ENCODE measurements at regions not wholly inside any gene's neighbourhood (a gene's known extent, or its start where the extent isn't known, plus 50 kb on each side); places are given as distances from the start of the nearest gene placed in this dataset.
A peak's percentile ranks its signal among the peaks of the same experiment; 100 is the strongest.

DNA sequence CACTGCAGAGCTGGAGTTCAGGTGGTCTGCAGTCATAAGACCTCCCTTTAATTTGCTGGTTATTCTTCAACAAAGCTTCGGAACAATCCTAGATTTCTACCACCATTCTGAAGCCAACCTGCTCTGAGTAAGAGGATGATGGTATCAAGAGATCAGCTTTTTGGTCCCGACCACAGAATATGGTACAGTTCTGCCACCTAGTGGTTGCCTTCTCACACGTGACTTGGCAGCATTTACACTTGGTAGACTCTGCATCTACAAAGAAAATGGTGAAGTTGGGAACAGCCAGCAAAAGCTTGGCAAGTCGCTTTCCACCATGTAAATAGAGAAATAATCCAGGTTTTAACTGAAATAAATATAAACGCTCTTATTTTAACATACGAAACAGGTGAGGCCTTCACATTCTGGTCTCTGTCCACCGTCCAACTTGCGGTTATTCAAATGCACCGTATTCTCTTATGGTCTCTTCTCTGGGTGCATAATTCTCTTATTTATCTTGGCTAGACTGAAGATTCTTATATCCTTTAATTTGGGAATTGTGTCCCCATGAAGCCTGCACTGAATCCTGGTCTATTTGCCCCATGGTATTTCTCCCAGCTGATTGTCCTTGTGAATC is 173.9 kb upstream of the GRM3 start:
- no peak overlapping the region for H2BK15ac ChIP-seq (ENCODE audit: low read length)
- no peak overlapping the region for H2BK20ac ChIP-seq (ENCODE audit: low read length)
- H2AFZ ChIP-seq (ENCODE audit: low read length), result peak overlapping the region; percentile 23; the same call in 1 of the 2 replicates
- H3K14ac ChIP-seq (ENCODE audit: insufficient read length), result no peak overlapping the region
- no peak overlapping the region for H4K8ac ChIP-seq (ENCODE audit: extremely low read depth, insufficient read depth, low read length)
- peak; percentile 94 for FAIRE-seq
- H3K79me1 ChIP-seq (ENCODE audit: low read depth, low read length), result no peaks in the 10 kb centered on the region
- no peak overlapping the region for H3K9ac ChIP-seq (replicated peaks in 1 of 4; ENCODE audit: extremely low read depth in 1 of 4, low read depth in 3 of 4, low read length in 3 of 4)
- H2BK120ac ChIP-seq (replicated peaks; ENCODE audit: low read depth, low read length), result no peak overlapping the region
- no peak overlapping the region for H3K4me3 ChIP-seq (ENCODE audit: extremely low read depth in 1 of 4, insufficient read depth in 2 of 4, low read depth in 3 of 4, low read length in 4 of 4)
- H3K4ac ChIP-seq (replicated peaks; ENCODE audit: insufficient read length, low read depth, low read length), result no peak overlapping the region
- no peaks in the 10 kb centered on the region; a peak in 1 of 8 replicates for H3K36me3 ChIP-seq (ENCODE audit: control insufficient read depth in 2 of 4, insufficient read depth in 4 of 4, low read length in 3 of 4)
- peak; percentile 67 to 68 for DNase-seq (ENCODE audit: low read depth in 1 of 2, low spot score in 2 of 2)
- no peak overlapping the region for H4K91ac ChIP-seq (replicated peaks; ENCODE audit: insufficient read length, low read length)
- no peak overlapping the region for H3K27ac ChIP-seq (ENCODE audit: low read depth, low read length)
- no peaks in the 10 kb centered on the region for H3K4me1 ChIP-seq (replicated peaks in 1 of 4; ENCODE audit: control insufficient read depth in 3 of 4, insufficient read depth in 4 of 4, low read length in 3 of 4)
- ChIA-PET POLR2A (ENCODE audit: partially characterized antibody) (interaction anchor here (0.9 kb wide), 1 partner anchor 580 kb away, joined by 3 read pairs; no protein-coding TSS in a partner anchor), CTCF (ENCODE audit: partially characterized antibody) (interaction anchor here (0.6 to 1.9 kb wide), 37 partner anchors 9 to 619 kb away, joined by 3 to 14 read pairs (median 3); no protein-coding TSS in a partner anchor)
- 40% methylated on average over 9 of the region's 9 CpGs; no CpG with 5 or more reads in 1 of the 2 experiments for WGBS, 2 experiments (ENCODE audit: extremely low coverage in 1 of 2, insufficient coverage in 1 of 2, insufficient read length in 1 of 2, insufficient replicate concordance in 2 of 2, low coverage in 1 of 2, low lambda C conversion rate in 2 of 2, missing lambda C conversion rate in 1 of 2)
- H2AK5ac ChIP-seq (ENCODE audit: low read depth, low read length), result no peak overlapping the region
- no peak overlapping the region for H3K18ac ChIP-seq (ENCODE audit: extremely low read depth, low read length)
- no peaks in the 10 kb centered on the region for H4K20me1 ChIP-seq (replicated peaks in 1 of 2; ENCODE audit: control insufficient read depth in 1 of 2, insufficient read depth in 2 of 2, low read length in 2 of 2)
- no peak overlapping the region for H3K4me2 ChIP-seq (ENCODE audit: insufficient read depth in 1 of 2, low read depth in 2 of 2, low read length in 2 of 2)
- H3K23ac ChIP-seq (ENCODE audit: insufficient read length), result no peak overlapping the region
- H3K79me2 ChIP-seq (ENCODE audit: control insufficient read depth in 1 of 2, insufficient read depth in 2 of 2, low read length in 2 of 2), result no peaks in the 10 kb centered on the region
- H4K5ac ChIP-seq (ENCODE audit: insufficient read length, low read depth, low read length), result no peak overlapping the region
- no peak overlapping the region for H3K56ac ChIP-seq (replicated peaks; ENCODE audit: insufficient read length, low read depth, low read length)
- H3K23me2 ChIP-seq (ENCODE audit: low read depth, low read length), result no peaks in the 10 kb centered on the region
- no peak overlapping the region for H2BK12ac ChIP-seq (ENCODE audit: low read depth, low read length)
- H2BK5ac ChIP-seq (ENCODE audit: low read depth, low read length), result no peak overlapping the region
- H3K27me3 ChIP-seq (replicated peaks in 1 of 4; ENCODE audit: control insufficient read depth in 3 of 4, extremely low read depth in 1 of 4, insufficient read depth in 3 of 4, low read length in 3 of 4), result no peaks in the 10 kb centered on the region
- H3K9me3 ChIP-seq (ENCODE audit: insufficient read depth in 2 of 2, low read depth in 1 of 2, low read length in 1 of 2), result no peaks in the 10 kb centered on the region
- TF ChIP-seq CHD1 (IDR thresholded peaks at IDR 0.05; ENCODE audit: low read depth, low read length) (no peak), MAFK (IDR thresholded peaks at IDR 0.05; ENCODE audit: low read depth, low read length) (peak; percentile 40; the same call in 1 of the 2 replicates), KDM5A (IDR thresholded peaks at IDR 0.05; ENCODE audit: low read length) (no peak), BACH1 (IDR thresholded peaks at IDR 0.05; ENCODE audit: low read length) (no peak), JUN (IDR thresholded peaks at IDR 0.05; ENCODE audit: low read depth, low read length) (no peak), FOSL1 (IDR thresholded peaks at IDR 0.05; ENCODE audit: insufficient read depth, low read depth, low read length) (no peak), TBP (IDR thresholded peaks at IDR 0.05; ENCODE audit: low read depth, low read length) (no peak)
- TF ChIP-seq, protein P1, sequence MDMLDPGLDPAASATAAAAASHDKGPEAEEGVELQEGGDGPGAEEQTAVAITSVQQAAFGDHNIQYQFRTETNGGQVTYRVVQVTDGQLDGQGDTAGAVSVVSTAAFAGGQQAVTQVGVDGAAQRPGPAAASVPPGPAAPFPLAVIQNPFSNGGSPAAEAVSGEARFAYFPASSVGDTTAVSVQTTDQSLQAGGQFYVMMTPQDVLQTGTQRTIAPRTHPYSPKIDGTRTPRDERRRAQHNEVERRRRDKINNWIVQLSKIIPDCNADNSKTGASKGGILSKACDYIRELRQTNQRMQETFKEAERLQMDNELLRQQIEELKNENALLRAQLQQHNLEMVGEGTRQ (IDR thresholded peaks at IDR 0.05; ENCODE audit: low read length), result peak; percentile 78
- TF ChIP-seq, protein P2, sequence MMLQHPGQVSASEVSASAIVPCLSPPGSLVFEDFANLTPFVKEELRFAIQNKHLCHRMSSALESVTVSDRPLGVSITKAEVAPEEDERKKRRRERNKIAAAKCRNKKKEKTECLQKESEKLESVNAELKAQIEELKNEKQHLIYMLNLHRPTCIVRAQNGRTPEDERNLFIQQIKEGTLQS (IDR thresholded peaks at IDR 0.05; ENCODE audit: insufficient read depth, low read depth, low read length), result peak; percentile 71
- TF ChIP-seq, protein P3, sequence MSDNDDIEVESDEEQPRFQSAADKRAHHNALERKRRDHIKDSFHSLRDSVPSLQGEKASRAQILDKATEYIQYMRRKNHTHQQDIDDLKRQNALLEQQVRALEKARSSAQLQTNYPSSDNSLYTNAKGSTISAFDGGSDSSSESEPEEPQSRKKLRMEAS (IDR thresholded peaks at IDR 0.05), result 0 out of 2 replicates have a peak, but pooled peaks have one; percentile 51

All from H1 (cell line).